ENCODE measurements at regions not wholly inside any gene's neighbourhood (a gene's known extent, or its start where the extent isn't known, plus 50 kb on each side); places are given as distances from the start of the nearest gene placed in this dataset.

- no peak overlapping the region for H2BK15ac ChIP-seq (ENCODE audit: low read depth, low read length)
Observed at GRCh38 chr5:13567819-13568218, 376.7 kb downstream of the DNAH5 start.

More at GRCh38 chr5:13567819-13568218, 376.7 kb downstream of the DNAH5 start:
- no peak for DNase-seq
- Histone ChIP-seq H4K91ac (ENCODE audit: insufficient read length, low read depth, low read length) (no peak overlapping the region), H3K14ac (ENCODE audit: insufficient read depth, low read length) (no peak overlapping the region), H3K23me2 (ENCODE audit: insufficient read length, low read depth, low read length, poor library complexity, severe bottlenecking) (no peaks in the 10 kb centered on the region), H2AFZ (ENCODE audit: low read length) (no peak overlapping the region), H2BK12ac (ENCODE audit: insufficient read length, low read depth, low read length) (no peak overlapping the region), H3K4ac (ENCODE audit: low read depth, low read length) (no peak overlapping the region), H3K4me1 (ENCODE audit: insufficient read depth, low read length) (no peaks in the 10 kb centered on the region), H2AK5ac (ENCODE audit: insufficient read length, low read length) (no peak overlapping the region), H4K20me1 (ENCODE audit: control insufficient read depth, insufficient read depth, insufficient read length) (no peaks in the 10 kb centered on the region), H2BK5ac (ENCODE audit: insufficient read length, low read length) (no peak overlapping the region), H3K79me1 (ENCODE audit: insufficient read depth, low read depth, low read length, poor library complexity, severe bottlenecking) (no peaks in the 10 kb centered on the region), H3K56ac (ENCODE audit: insufficient read length, low read depth, low read length) (no peak overlapping the region), H4K5ac (ENCODE audit: insufficient read length, low read depth, low read length) (no peak overlapping the region), H3K23ac (ENCODE audit: insufficient read length, low read depth, low read length) (no peak overlapping the region), H4K8ac (replicated peaks; ENCODE audit: insufficient read length, low read depth, low read length) (no peak overlapping the region), H3K18ac (ENCODE audit: insufficient read length, low read depth, low read length) (no peak overlapping the region), H2BK120ac (ENCODE audit: low read depth, low read length, poor library complexity, severe bottlenecking) (no peak overlapping the region), H3K9ac (ENCODE audit: extremely low read depth, insufficient read length, low read length) (no peak overlapping the region), H3K79me2 (ENCODE audit: insufficient read depth, low read length) (no peaks in the 10 kb centered on the region), H3K9me3 (ENCODE audit: control insufficient read depth, low read depth, low read length) (no peaks in the 10 kb centered on the region), H3K27ac (ENCODE audit: insufficient read length, low read depth, low read length) (no peak overlapping the region), H2BK20ac (ENCODE audit: low read depth, low read length, poor library complexity, severe bottlenecking) (no peak overlapping the region), H3K4me2 (ENCODE audit: insufficient read depth, insufficient read length, low read length) (no peak overlapping the region), H3T11ph (ENCODE audit: low read length) (no peak overlapping the region), H3K27me3 (ENCODE audit: insufficient read depth, low read length) (no peaks in the 10 kb centered on the region)
- no peaks in the 10 kb centered on the region for H3K27me3 Mint-ChIP-seq (ENCODE audit: low read depth)
- H3K27ac Mint-ChIP-seq = no peak overlapping the region
- no peaks in the 10 kb centered on the region for H3K4me1 Mint-ChIP-seq
- peaks cover 0 to 6% of the 10 kb centered on the region in 2 experiments; a peak in 2 of 5 replicates for H3K9me3 Mint-ChIP-seq
- H3K4me3 Mint-ChIP-seq = no peak overlapping the region
- no peak for TF ChIP-seq CTCF (conservative IDR thresholded peaks at IDR 0.05)
- 0 out of 7 replicates have a peak, but pooled peaks cover 0 to 6% (median 0%) of the 10 kb centered on the region in 3 experiments for H3K36me3 Mint-ChIP-seq (ENCODE audit: insufficient read depth in 1 of 3, low read depth in 3 of 3)
